ENCODE measurements at regions not wholly inside any gene's neighbourhood (a gene's known extent, or its start where the extent isn't known, plus 50 kb on each side); places are given as distances from the start of the nearest gene placed in this dataset.

- no peak for TF ChIP-seq CTCF (IDR thresholded peaks at IDR 0.05)
- TF ChIP-seq POLR2A (IDR thresholded peaks at IDR 0.05), result no peak
- TF ChIP-seq EP300 (IDR thresholded peaks at IDR 0.05), result no peak
- TF ChIP-seq POLR2AphosphoS5 (IDR thresholded peaks at IDR 0.05), result no peak
These were observed 729.3 kb upstream of the LUZP2 start for GRCh38 chr11:23767576-23767975.

All from stomach (tissue), 4 donors.